Activated naive CD8-positive, alpha-beta T cell treated with anti-CD3 and anti-CD28 coated beads, Interleukin-2, amount 50 U/mL, for 24 hours (primary cell): ENCODE measurements at regions not wholly inside any gene's neighbourhood (a gene's known extent, or its start where the extent isn't known, plus 50 kb on each side); places are given as distances from the start of the nearest gene placed in this dataset.

Experiments
- ATAC-seq: fragments of 150-1000 bp; cut with Tn5 transposase; one replicate; pipeline ENCODE4 v1.10.0; 2021
- DNase-seq: peaks from one replicate; pipeline ENCODE4 v3.0.0; 2021
- H3K27ac Mint-ChIP-seq: one replicate; pipeline ENCODE4 v1.8.0; 2021; ENCODE audit warnings: mild to moderate bottlenecking, mixed read lengths
- H3K27me3 Mint-ChIP-seq: one replicate; pipeline ENCODE4 v1.8.0; 2021; ENCODE audit warnings: mixed read lengths
- H3K36me3 Mint-ChIP-seq: one replicate; pipeline ENCODE4 v1.8.0; 2021; ENCODE audit warnings: low read depth, mixed read lengths
- H3K4me1 Mint-ChIP-seq: one replicate; pipeline ENCODE4 v1.8.0; 2021; ENCODE audit warnings: mixed read lengths
- H3K4me3 Mint-ChIP-seq: one replicate; pipeline ENCODE4 v1.8.0; 2021; ENCODE audit warnings: mild to moderate bottlenecking, moderate library complexity, mixed read lengths
- H3K9me3 Mint-ChIP-seq: one replicate; pipeline ENCODE4 v1.8.0; 2021; ENCODE audit warnings: mixed read lengths

- Mint-ChIP-seq H3K9me3 (peaks cover 9% of the 10 kb centered on the region), H3K27me3 (no peaks in the 10 kb centered on the region), H3K36me3 (no peaks in the 10 kb centered on the region), H3K27ac (no peak overlapping the region), H3K4me1 (no peaks in the 10 kb centered on the region), H3K4me3 (no peak overlapping the region)
- DNase-seq (no peak), ATAC-seq (no peak)
Observed at GRCh38 chr4:162352580-162353107, 188.8 kb upstream of the FSTL5 start.

- Mint-ChIP-seq H3K27me3 (no peaks in the 10 kb centered on the region), H3K36me3 (no peaks in the 10 kb centered on the region), H3K9me3 (peaks cover 9% of the 10 kb centered on the region), H3K27ac (no peak overlapping the region), H3K4me3 (no peak overlapping the region), H3K4me1 (no peaks in the 10 kb centered on the region)
- DNase-seq = no peak
- no peak for ATAC-seq
Observed at GRCh38 chr4:162350331-162350730, 186.5 kb upstream of the FSTL5 start.

- no peaks in the 10 kb centered on the region for H3K36me3 Mint-ChIP-seq
- H3K27me3 Mint-ChIP-seq = no peaks in the 10 kb centered on the region
- DNase-seq = no peak
- H3K27ac Mint-ChIP-seq = no peak overlapping the region
- H3K9me3 Mint-ChIP-seq = peaks cover 9% of the 10 kb centered on the region
- H3K4me1 Mint-ChIP-seq = no peaks in the 10 kb centered on the region
- no peak overlapping the region for H3K4me3 Mint-ChIP-seq
- ATAC-seq = no peak
Observed at GRCh38 chr4:162349395-162349794, 185.6 kb upstream of the FSTL5 start.

- no peak for DNase-seq
- no peak for ATAC-seq
- Mint-ChIP-seq H3K4me1 (no peaks in the 10 kb centered on the region), H3K36me3 (no peaks in the 10 kb centered on the region), H3K4me3 (no peak overlapping the region), H3K27ac (no peak overlapping the region), H3K27me3 (no peaks in the 10 kb centered on the region), H3K9me3 (peaks cover 8% of the 10 kb centered on the region)
Observed at GRCh38 chr4:162347842-162348213, 184.0 kb upstream of the FSTL5 start.

- ATAC-seq = no peak
- DNase-seq = no peak
- H3K27me3 Mint-ChIP-seq = no peaks in the 10 kb centered on the region
- H3K4me1 Mint-ChIP-seq = no peaks in the 10 kb centered on the region
- H3K9me3 Mint-ChIP-seq = peaks cover 10% of the 10 kb centered on the region
- H3K36me3 Mint-ChIP-seq = no peaks in the 10 kb centered on the region
- H3K27ac Mint-ChIP-seq = no peak overlapping the region
- no peak overlapping the region for H3K4me3 Mint-ChIP-seq
Observed at GRCh38 chr4:162347156-162347841, 183.5 kb upstream of the FSTL5 start.

- no peaks in the 10 kb centered on the region for H3K27me3 Mint-ChIP-seq
- no peak for ATAC-seq
- no peak overlapping the region for H3K27ac Mint-ChIP-seq
- H3K9me3 Mint-ChIP-seq = peaks cover 5% of the 10 kb centered on the region
- no peak overlapping the region for H3K4me3 Mint-ChIP-seq
- no peaks in the 10 kb centered on the region for H3K4me1 Mint-ChIP-seq
- no peaks in the 10 kb centered on the region for H3K36me3 Mint-ChIP-seq
- DNase-seq = no peak
Observed at GRCh38 chr4:162343967-162344366, 180.2 kb upstream of the FSTL5 start.

- Mint-ChIP-seq H3K27ac (no peak overlapping the region), H3K9me3 (peaks cover 5% of the 10 kb centered on the region), H3K4me1 (no peaks in the 10 kb centered on the region), H3K36me3 (no peaks in the 10 kb centered on the region), H3K4me3 (no peak overlapping the region), H3K27me3 (no peaks in the 10 kb centered on the region)
- ATAC-seq = no peak
- DNase-seq = no peak
Observed at GRCh38 chr4:162341533-162341932, 177.7 kb upstream of the FSTL5 start.

- Mint-ChIP-seq H3K9me3 (no peaks in the 10 kb centered on the region), H3K4me1 (no peaks in the 10 kb centered on the region), H3K27ac (no peak overlapping the region), H3K4me3 (no peak overlapping the region), H3K27me3 (no peaks in the 10 kb centered on the region), H3K36me3 (no peaks in the 10 kb centered on the region)
- ATAC-seq = no peak
- no peak for DNase-seq
Observed at GRCh38 chr4:162323919-162324318, 160.1 kb upstream of the FSTL5 start.

- no peak overlapping the region for H3K27ac Mint-ChIP-seq
- DNase-seq (no peak), ATAC-seq (no peak)
- H3K36me3 Mint-ChIP-seq = no peaks in the 10 kb centered on the region
- no peak overlapping the region for H3K4me3 Mint-ChIP-seq
- no peaks in the 10 kb centered on the region for H3K9me3 Mint-ChIP-seq
- H3K27me3 Mint-ChIP-seq = no peaks in the 10 kb centered on the region
- H3K4me1 Mint-ChIP-seq = no peaks in the 10 kb centered on the region
Observed at GRCh38 chr4:162322054-162322453, 158.3 kb upstream of the FSTL5 start.

- ATAC-seq = no peak
- Mint-ChIP-seq H3K27me3 (no peaks in the 10 kb centered on the region), H3K27ac (no peak overlapping the region), H3K4me1 (no peaks in the 10 kb centered on the region), H3K36me3 (no peaks in the 10 kb centered on the region), H3K4me3 (no peak overlapping the region), H3K9me3 (peaks cover 20% of the 10 kb centered on the region)
- no peak for DNase-seq
Observed at GRCh38 chr4:162285753-162286152, 122.0 kb upstream of the FSTL5 start.

GRCh38 chr4:162282684-162283083 lies 118.9 kb upstream of the FSTL5 start:
- H3K27me3 Mint-ChIP-seq = no peaks in the 10 kb centered on the region
- no peaks in the 10 kb centered on the region for H3K36me3 Mint-ChIP-seq
- peaks cover 9% of the 10 kb centered on the region for H3K9me3 Mint-ChIP-seq
- H3K4me3 Mint-ChIP-seq = no peak overlapping the region
- no peak for ATAC-seq
- no peak overlapping the region for H3K27ac Mint-ChIP-seq
- no peak for DNase-seq
- H3K4me1 Mint-ChIP-seq = no peaks in the 10 kb centered on the region

- no peak overlapping the region for H3K4me3 Mint-ChIP-seq
- H3K36me3 Mint-ChIP-seq = no peaks in the 10 kb centered on the region
- peaks cover 6% of the 10 kb centered on the region for H3K9me3 Mint-ChIP-seq
- DNase-seq = no peak
- ATAC-seq = no peak
- no peaks in the 10 kb centered on the region for H3K4me1 Mint-ChIP-seq
- H3K27me3 Mint-ChIP-seq = no peaks in the 10 kb centered on the region
- no peak overlapping the region for H3K27ac Mint-ChIP-seq
Observed at GRCh38 chr4:162274354-162274753, 110.6 kb upstream of the FSTL5 start.

- ATAC-seq = no peak
- peaks cover 6% of the 10 kb centered on the region for H3K9me3 Mint-ChIP-seq
Observed at GRCh38 chr4:162272215-162272614, 108.4 kb upstream of the FSTL5 start.

GRCh38 chr4:162268911-162269310 lies 105.1 kb upstream of the FSTL5 start:
- no peak for DNase-seq
- Mint-ChIP-seq H3K27ac (no peak overlapping the region), H3K9me3 (peaks cover 14% of the 10 kb centered on the region), H3K4me1 (no peaks in the 10 kb centered on the region), H3K4me3 (no peak overlapping the region), H3K27me3 (no peaks in the 10 kb centered on the region), H3K36me3 (no peaks in the 10 kb centered on the region)
- no peak for ATAC-seq

More at GRCh38 chr4:162272215-162272614, 108.4 kb upstream of the FSTL5 start:
- Mint-ChIP-seq H3K36me3 (no peaks in the 10 kb centered on the region), H3K27ac (no peak overlapping the region), H3K27me3 (no peaks in the 10 kb centered on the region), H3K4me3 (no peak overlapping the region), H3K4me1 (no peaks in the 10 kb centered on the region)
- DNase-seq = no peak

GRCh38 chr4:162265802-162266201 lies 102.0 kb upstream of the FSTL5 start:
- ATAC-seq = no peak
- Mint-ChIP-seq H3K27me3 (no peaks in the 10 kb centered on the region), H3K9me3 (peaks cover 22% of the 10 kb centered on the region), H3K36me3 (no peaks in the 10 kb centered on the region), H3K4me3 (no peak overlapping the region), H3K27ac (no peak overlapping the region), H3K4me1 (no peaks in the 10 kb centered on the region)
- DNase-seq = no peak

- no peak for DNase-seq
- no peak for ATAC-seq
- Mint-ChIP-seq H3K27me3 (no peaks in the 10 kb centered on the region), H3K9me3 (no peaks in the 10 kb centered on the region), H3K27ac (no peak overlapping the region), H3K4me1 (no peaks in the 10 kb centered on the region), H3K4me3 (no peak overlapping the region), H3K36me3 (no peaks in the 10 kb centered on the region)
Observed at GRCh38 chr4:162245051-162245450, 81.3 kb upstream of the FSTL5 start.
